GM21717 (cell line): ENCODE measurements at regions not wholly inside any gene's neighbourhood (a gene's known extent, or its start where the extent isn't known, plus 50 kb on each side); places are given as distances from the start of the nearest gene placed in this dataset.
"Not testable (repeated sequence)": the region's sequence is repeated elsewhere in the genome, so short reads cannot be mapped to it uniquely, and the experiment has no call there.

Experiments used
- ATAC-seq: cut with Tn5 transposase; IDR thresholded peaks from one replicate; pipeline ENCODE4 v1.9.1; 2021; ENCODE audit warnings: mild to moderate bottlenecking, moderate library complexity; ENCODE audit not compliant: unreplicated experiment

- ATAC-seq = no peak
Observed at GRCh38 chr5:87570366-87570765, 157.6 kb upstream of the CCNH start.

- ATAC-seq = no peak
Observed at GRCh38 chr5:87562068-87562467, 149.3 kb upstream of the CCNH start.

- ATAC-seq = no peak
Observed at GRCh38 chr5:87560528-87560927, 147.8 kb upstream of the CCNH start.

GRCh38 chr5:87551911-87552310, 139.2 kb upstream of the CCNH start:
- ATAC-seq = no peak

GRCh38 chr5:87541676-87542075, 128.9 kb upstream of the CCNH start:
- ATAC-seq = no peak

GRCh38 chr5:87541033-87541432, 128.3 kb upstream of the CCNH start:
- no peak for ATAC-seq

GRCh38 chr5:87539839-87540238, 127.1 kb upstream of the CCNH start:
- ATAC-seq = no peak

- no peak for ATAC-seq
Observed at GRCh38 chr5:87536365-87536764, 123.6 kb upstream of the CCNH start.

GRCh38 chr5:87535706-87536105, 123.0 kb upstream of the CCNH start:
- no peak for ATAC-seq

GRCh38 chr5:87529486-87530076, 116.9 kb upstream of the CCNH start:
- ATAC-seq = no peak

GRCh38 chr5:87526131-87526530, 113.4 kb upstream of the CCNH start:
- ATAC-seq = no peak

GRCh38 chr5:87524217-87524616, 111.5 kb upstream of the CCNH start:
- no peak for ATAC-seq

- not testable (repeated sequence) for ATAC-seq
Observed at GRCh38 chr5:87511778-87512177, 99.0 kb upstream of the CCNH start.

GRCh38 chr5:87503004-87503403, 90.3 kb upstream of the CCNH start:
- ATAC-seq = no peak

GRCh38 chr5:87499478-87500410, 87.0 kb upstream of the CCNH start:
- ATAC-seq = no peak
